K562 (cell line): ENCODE measurements at regions not wholly inside any gene's neighbourhood (a gene's known extent, or its start where the extent isn't known, plus 50 kb on each side); places are given as distances from the start of the nearest gene placed in this dataset.

Experiments
- ATAC-seq: fragments of 200-7000 bp; cut with Tn5 transposase; 3 replicates; pipeline ENCODE4 v1.9.1; 2020; ENCODE audit warnings: moderate library complexity
- BruUV-seq: library from RNA; stranded (reverse); fragments of 400-500 nt; replicated peaks from 2 replicates; lab custom pipeline; 2021; lab: Mats Ljungman, UMichigan
- CTCF ChIA-PET: fragments of 300-600 bp; formaldehyde crosslinking; extraction: SDS; loops from one replicate; lab custom pipeline; 2021; ENCODE audit warnings: low intra/inter-chr PET ratio; lab: Yijun Ruan, JAX
- POLR2A ChIA-PET: fragments of 300-600, 350-650 bp; sonication (Branson Sonifier 250); formaldehyde crosslinking; extraction: SDS; loops from one replicate; lab custom pipeline; 2021; ENCODE audit warnings: antibody characterized with exemption, inconsistent platforms; lab: Yijun Ruan, JAX
- DNase-seq, 4 experiments: peaks; one replicate each; pipeline versions ENCODE4 v3.0.0 to v3.0.0-alpha.2; 2011 to 2018; ENCODE audit warnings: low spot score in 3 of 4, mixed read lengths in 3 of 4; ENCODE audit errors: extremely low read depth in 1 of 4
- FAIRE-seq: peaks from 2 replicates; lab custom pipeline; 2011; peaks lifted over from hg19 to GRCh38; lab: Jason Lieb, UNC
- H2AFZ ChIP-seq: 2 replicates; pipeline ENCODE4 v1.6.0; 2011; ENCODE audit warnings: low read depth, low read length, control low read depth, inconsistent platforms
- H3K27ac ChIP-seq: fragments of 200-600 bp; 3 replicates; pipeline ENCODE4 v1.8.0; 2011; ENCODE audit warnings: low read depth, mild to moderate bottlenecking, control low read depth, inconsistent platforms, low read length, moderate library complexity, mixed read lengths; ENCODE audit errors: extremely low read depth
- H3K27me3 ChIP-seq, 2 experiments: fragments of 300-600 bp in 1 of 2; 2 replicates in 1 of 2; 3 replicates in 1 of 2; pipeline versions ENCODE4 v1.6.0 to v1.8.0; 2011; ENCODE audit warnings: inconsistent platforms in 2 of 2, low read length in 2 of 2, mild to moderate bottlenecking in 1 of 2, mixed read lengths in 1 of 2, moderate library complexity in 1 of 2; ENCODE audit not compliant: control insufficient read depth in 2 of 2, insufficient read depth in 2 of 2
- H3K36me3 ChIP-seq: fragments of 300-600 bp; 3 replicates; pipeline ENCODE4 v1.8.0; 2011; ENCODE audit warnings: mild to moderate bottlenecking, low read length, inconsistent platforms; ENCODE audit not compliant: control insufficient read depth, insufficient read depth
- H3K4me1 ChIP-seq, 2 experiments: fragments of 200-600 bp in 1 of 2; replicated peaks in 1 of 2; 2 replicates in 1 of 2; 3 replicates in 1 of 2; pipeline versions ENCODE4 v1.5.1 to v1.8.0; 2011; ENCODE audit warnings: inconsistent platforms in 2 of 2, low read length in 2 of 2, mild to moderate bottlenecking in 1 of 2, mixed read lengths in 1 of 2, moderate library complexity in 1 of 2; ENCODE audit not compliant: control insufficient read depth in 2 of 2, insufficient read depth in 2 of 2
- H3K4me2 ChIP-seq: 2 replicates; pipeline ENCODE4 v1.6.1; 2011; ENCODE audit warnings: low read length, control low read depth, inconsistent platforms, mixed read lengths; ENCODE audit not compliant: insufficient read depth
- H3K4me3 ChIP-seq: fragments of 200-600 bp; sonication (generic), shearing (Covaris generic); 2 replicates; pipeline ENCODE4 v1.5.1; 2016; ENCODE audit warnings: control low read depth, inconsistent platforms
- H3K79me2 ChIP-seq: fragments of 200-600 bp; 3 replicates; pipeline ENCODE4 v1.8.0; 2011; ENCODE audit warnings: low read length, inconsistent platforms; ENCODE audit not compliant: control insufficient read depth, insufficient read depth
- H3K9ac ChIP-seq, 2 experiments: 2 replicates each; pipeline versions ENCODE4 v1.6.0 to v1.6.1; 2011; ENCODE audit warnings: low read depth in 2 of 2, low read length in 2 of 2, control low read depth in 1 of 2, inconsistent platforms in 1 of 2, mild to moderate bottlenecking in 1 of 2, mixed read lengths in 1 of 2; ENCODE audit not compliant: insufficient read depth in 1 of 2
- H3K9me1 ChIP-seq: one replicate; pipeline ENCODE4 v1.6.0; 2011; ENCODE audit warnings: inconsistent platforms, mild to moderate bottlenecking, low read length, moderate library complexity; ENCODE audit not compliant: control insufficient read depth, insufficient read depth
- H3K9me3 ChIP-seq: replicated peaks from 2 replicates; pipeline ENCODE4 v1.5.1; 2011; ENCODE audit warnings: low read depth, low read length, inconsistent platforms; ENCODE audit not compliant: control insufficient read depth, insufficient read depth
- H4K20me1 ChIP-seq: replicated peaks from 2 replicates; pipeline ENCODE4 v1.6.1; 2011; ENCODE audit warnings: low read length, inconsistent platforms, mixed read lengths; ENCODE audit not compliant: control insufficient read depth, insufficient read depth
- BCL6 ChIP-seq: fragments of 250-450 bp; sonication (Bioruptor Pico); IDR thresholded peaks from 2 replicates; pipeline ENCODE4 v1.4.0; 2020
- CREM ChIP-seq: IDR thresholded peaks from 2 replicates; pipeline ENCODE4 v1.6.1; 2014; ENCODE audit warnings: antibody characterized with exemption, low read depth
- E2F3 ChIP-seq: fragments of 250-450 bp; sonication (Bioruptor Pico); IDR thresholded peaks from 2 replicates; pipeline ENCODE4 v1.4.0; 2020; ENCODE audit warnings: mild to moderate bottlenecking
- FOXP1 ChIP-seq: sonication (generic); formaldehyde crosslinking; IDR thresholded peaks from 2 replicates; pipeline ENCODE4 v1.8.0; 2022; ENCODE audit warnings: mild to moderate bottlenecking, missing genetic modification reagents
- HDAC1 ChIP-seq, 2 experiments: fragments of 450-650 bp; IDR thresholded peaks; 2 replicates each; pipeline ENCODE4 v1.6.1; 2016 to 2017; ENCODE audit warnings: inconsistent platforms in 1 of 2, mild to moderate bottlenecking in 1 of 2, moderate library complexity in 1 of 2
- HDAC3 ChIP-seq: fragments of 450-650 bp; IDR thresholded peaks from 2 replicates; pipeline ENCODE4 v1.6.1; 2018; ENCODE audit warnings: borderline replicate concordance, mild to moderate bottlenecking, moderate library complexity; ENCODE audit not compliant: partially characterized antibody
- NCOA1 ChIP-seq: fragments of 450-650 bp; IDR thresholded peaks from 2 replicates; pipeline ENCODE4 v1.6.1; 2016; ENCODE audit warnings: low read depth
- POLR2H ChIP-seq: IDR thresholded peaks from 2 replicates; pipeline ENCODE4 v1.6.1; 2016; ENCODE audit warnings: missing genetic modification characterization, low read depth, mild to moderate bottlenecking, control low read depth, missing compliant biosample characterization, moderate library complexity
- RNF2 ChIP-seq: sonication (generic); IDR thresholded peaks from 2 replicates; pipeline ENCODE4 v1.6.1; 2016
- SMAD4 ChIP-seq: fragments of 250-450 bp; sonication (Bioruptor Pico); conservative IDR thresholded peaks from 2 replicates; pipeline ENCODE4 v1.8.0; 2021; ENCODE audit warnings: inconsistent platforms, mild to moderate bottlenecking, moderate library complexity
- TAF9B ChIP-seq: fragments of 450-650 bp; IDR thresholded peaks from 2 replicates; pipeline ENCODE4 v1.6.1; 2018; ENCODE audit warnings: mild to moderate bottlenecking; ENCODE audit not compliant: partially characterized antibody
- TCF3 ChIP-seq: sonication (generic); formaldehyde crosslinking; IDR thresholded peaks from 2 replicates; pipeline ENCODE4 v1.4.0; 2020; ENCODE audit warnings: mild to moderate bottlenecking, missing genetic modification reagents
- TRIM24 ChIP-seq, 2 experiments: fragments of 450-650 bp; IDR thresholded peaks; 2 replicates each; pipeline ENCODE4 v1.6.1; 2016
- ZNF121 ChIP-seq: sonication (generic); formaldehyde crosslinking; conservative IDR thresholded peaks from 2 replicates; pipeline ENCODE4 v1.8.0; 2022; ENCODE audit warnings: missing genetic modification reagents
- WGBS: fragments of 100-300 bp; shearing (Covaris generic); methylation state at CpG from one replicate; pipeline ENCODE4 v1.1.6; 2016; ENCODE audit warnings: low coverage, mixed read lengths; ENCODE audit not compliant: insufficient coverage; ENCODE audit errors: missing lambda C conversion rate; 5-methylcytosine and 5-hydroxymethylcytosine counted together
- in situ Hi-C: fragments of 300-500 bp; cut with MboI; formaldehyde crosslinking; loops from 4 replicates; pipeline ENCODE4 v1.15.0; 2018; ENCODE audit warnings: inconsistent platforms, mixed read lengths
- intact Hi-C: fragments of 100-400 bp; cut with micrococcal nuclease; formaldehyde crosslinking; loops from 2 replicates; pipeline ENCODE4 v1.14.2; 2022
- TF ChIP-seq, protein P1 (sequence below): sonication (generic); formaldehyde crosslinking; IDR thresholded peaks from 2 replicates; pipeline ENCODE4 v1.8.0; 2022; ENCODE audit warnings: mild to moderate bottlenecking, missing genetic modification reagents
- TF ChIP-seq, protein P2 (sequence below), 2 experiments: fragments of 450-650 bp in 1 of 2; IDR thresholded peaks; 2 replicates each; pipeline ENCODE4 v1.6.1; 2011 to 2017; ENCODE audit warnings: low read depth in 2 of 2, antibody characterized with exemption in 1 of 2, borderline replicate concordance in 1 of 2, low read length in 1 of 2, mild to moderate bottlenecking in 1 of 2, mixed read lengths in 1 of 2; ENCODE audit not compliant: control insufficient read depth in 1 of 2
- TF ChIP-seq, protein P3 (sequence below), 3 experiments: IDR thresholded peaks in 2 of 3; conservative IDR thresholded peaks in 1 of 3; 2 replicates each; pipeline ENCODE4 v1.5.1; 2011 to 2012; ENCODE audit warnings: low read length in 3 of 3, mild to moderate bottlenecking in 3 of 3, control low read depth in 2 of 3, improper control_type of control experiment in 1 of 3, inconsistent platforms in 1 of 3, low read depth in 1 of 3, mixed read lengths in 1 of 3, moderate library complexity in 1 of 3; ENCODE audit not compliant: insufficient read depth in 2 of 3
- TF ChIP-seq, protein P4 (sequence below): sonication (generic); formaldehyde crosslinking; IDR thresholded peaks from 2 replicates; pipeline ENCODE4 v1.8.0; 2022; ENCODE audit warnings: missing genetic modification reagents, mild to moderate bottlenecking, borderline replicate concordance

GRCh38 chr5:167286891-167287290, 1004.6 kb upstream of the WWC1 start (continued):
- TF ChIP-seq, protein P1, sequence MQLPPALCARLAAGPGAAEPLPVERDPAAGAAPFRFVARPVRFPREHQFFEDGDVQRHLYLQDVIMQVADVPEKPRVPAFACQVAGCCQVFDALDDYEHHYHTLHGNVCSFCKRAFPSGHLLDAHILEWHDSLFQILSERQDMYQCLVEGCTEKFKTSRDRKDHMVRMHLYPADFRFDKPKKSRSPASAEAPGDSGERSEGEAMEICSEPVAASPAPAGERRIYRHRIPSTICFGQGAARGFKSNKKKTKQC (CRISPR knock-in tag): no peak
- TF ChIP-seq TAF9B (no peak), NCOA1 (no peak), TRIM24 (IDR thresholded peaks at IDR 0.05) (no peak), POLR2H (tag) (no peak), ZNF121 (no peak), CREM (no peak)

- Histone ChIP-seq H3K79me2 (no peaks in the 10 kb centered on the region), H3K36me3 (no peaks in the 10 kb centered on the region), H2AFZ (no peak overlapping the region), H3K27ac (no peak overlapping the region), H4K20me1 (no peaks in the 10 kb centered on the region), H3K9me1 (no peaks in the 10 kb centered on the region), H3K4me1 (no peaks in the 10 kb centered on the region), H3K9me3 (no peaks in the 10 kb centered on the region), H3K4me2 (no peak overlapping the region), H3K27me3 (no peaks in the 10 kb centered on the region), H3K4me3 (no peak overlapping the region), H3K9ac (no peak overlapping the region)
- in situ Hi-C loops: no loop called here
- no peak for DNase-seq
- ChIA-PET CTCF (no interaction called here), POLR2A (no interaction called here)
- BruUV-seq: no TSS peak
- intact Hi-C loops: no loop called here
- no peak for FAIRE-seq
- ATAC-seq: no peak
- WGBS: 0% methylated on average over 1 of the region's 1 CpG
- TF ChIP-seq TCF3 (CRISPR knock-in tag) (no peak), HDAC1 (IDR thresholded peaks at IDR 0.05) (no peak), HDAC3 (no peak), TAF9B (no peak), FOXP1 (CRISPR knock-in tag) (no peak), E2F3 (no peak), SMAD4 (no peak), RNF2 (no peak), BCL6 (CRISPR knock-in tag) (no peak)
- TF ChIP-seq, protein P2, sequence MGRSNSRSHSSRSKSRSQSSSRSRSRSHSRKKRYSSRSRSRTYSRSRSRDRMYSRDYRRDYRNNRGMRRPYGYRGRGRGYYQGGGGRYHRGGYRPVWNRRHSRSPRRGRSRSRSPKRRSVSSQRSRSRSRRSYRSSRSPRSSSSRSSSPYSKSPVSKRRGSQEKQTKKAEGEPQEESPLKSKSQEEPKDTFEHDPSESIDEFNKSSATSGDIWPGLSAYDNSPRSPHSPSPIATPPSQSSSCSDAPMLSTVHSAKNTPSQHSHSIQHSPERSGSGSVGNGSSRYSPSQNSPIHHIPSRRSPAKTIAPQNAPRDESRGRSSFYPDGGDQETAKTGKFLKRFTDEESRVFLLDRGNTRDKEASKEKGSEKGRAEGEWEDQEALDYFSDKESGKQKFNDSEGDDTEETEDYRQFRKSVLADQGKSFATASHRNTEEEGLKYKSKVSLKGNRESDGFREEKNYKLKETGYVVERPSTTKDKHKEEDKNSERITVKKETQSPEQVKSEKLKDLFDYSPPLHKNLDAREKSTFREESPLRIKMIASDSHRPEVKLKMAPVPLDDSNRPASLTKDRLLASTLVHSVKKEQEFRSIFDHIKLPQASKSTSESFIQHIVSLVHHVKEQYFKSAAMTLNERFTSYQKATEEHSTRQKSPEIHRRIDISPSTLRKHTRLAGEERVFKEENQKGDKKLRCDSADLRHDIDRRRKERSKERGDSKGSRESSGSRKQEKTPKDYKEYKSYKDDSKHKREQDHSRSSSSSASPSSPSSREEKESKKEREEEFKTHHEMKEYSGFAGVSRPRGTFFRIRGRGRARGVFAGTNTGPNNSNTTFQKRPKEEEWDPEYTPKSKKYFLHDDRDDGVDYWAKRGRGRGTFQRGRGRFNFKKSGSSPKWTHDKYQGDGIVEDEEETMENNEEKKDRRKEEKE (IDR thresholded peaks at IDR 0.05; ENCODE audit: borderline replicate concordance in 1 of 2, control insufficient read depth in 1 of 2, low read depth in 2 of 2, low read length in 1 of 2): no peak
- TF ChIP-seq, protein P3, sequence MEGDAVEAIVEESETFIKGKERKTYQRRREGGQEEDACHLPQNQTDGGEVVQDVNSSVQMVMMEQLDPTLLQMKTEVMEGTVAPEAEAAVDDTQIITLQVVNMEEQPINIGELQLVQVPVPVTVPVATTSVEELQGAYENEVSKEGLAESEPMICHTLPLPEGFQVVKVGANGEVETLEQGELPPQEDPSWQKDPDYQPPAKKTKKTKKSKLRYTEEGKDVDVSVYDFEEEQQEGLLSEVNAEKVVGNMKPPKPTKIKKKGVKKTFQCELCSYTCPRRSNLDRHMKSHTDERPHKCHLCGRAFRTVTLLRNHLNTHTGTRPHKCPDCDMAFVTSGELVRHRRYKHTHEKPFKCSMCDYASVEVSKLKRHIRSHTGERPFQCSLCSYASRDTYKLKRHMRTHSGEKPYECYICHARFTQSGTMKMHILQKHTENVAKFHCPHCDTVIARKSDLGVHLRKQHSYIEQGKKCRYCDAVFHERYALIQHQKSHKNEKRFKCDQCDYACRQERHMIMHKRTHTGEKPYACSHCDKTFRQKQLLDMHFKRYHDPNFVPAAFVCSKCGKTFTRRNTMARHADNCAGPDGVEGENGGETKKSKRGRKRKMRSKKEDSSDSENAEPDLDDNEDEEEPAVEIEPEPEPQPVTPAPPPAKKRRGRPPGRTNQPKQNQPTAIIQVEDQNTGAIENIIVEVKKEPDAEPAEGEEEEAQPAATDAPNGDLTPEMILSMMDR (IDR thresholded peaks at IDR 0.05 in 2 of 3, conservative IDR thresholded peaks at IDR 0.05 in 1 of 3; ENCODE audit: insufficient read depth in 2 of 3, low read depth in 1 of 3, low read length in 3 of 3): no peak
- TF ChIP-seq, protein P4, sequence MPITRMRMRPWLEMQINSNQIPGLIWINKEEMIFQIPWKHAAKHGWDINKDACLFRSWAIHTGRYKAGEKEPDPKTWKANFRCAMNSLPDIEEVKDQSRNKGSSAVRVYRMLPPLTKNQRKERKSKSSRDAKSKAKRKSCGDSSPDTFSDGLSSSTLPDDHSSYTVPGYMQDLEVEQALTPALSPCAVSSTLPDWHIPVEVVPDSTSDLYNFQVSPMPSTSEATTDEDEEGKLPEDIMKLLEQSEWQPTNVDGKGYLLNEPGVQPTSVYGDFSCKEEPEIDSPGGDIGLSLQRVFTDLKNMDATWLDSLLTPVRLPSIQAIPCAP (CRISPR knock-in tag): no peak
These were observed 1001.0 kb upstream of the WWC1 start for GRCh38 chr5:167290478-167290877.
